GM19395 (cell line): ENCODE measurements at regions not wholly inside any gene's neighbourhood (a gene's known extent, or its start where the extent isn't known, plus 50 kb on each side); places are given as distances from the start of the nearest gene placed in this dataset.

Experiments
- ATAC-seq: cut with Tn5 transposase; IDR thresholded peaks from one replicate; pipeline ENCODE4 v1.9.1; 2021; ENCODE audit warnings: mild to moderate bottlenecking, moderate library complexity; ENCODE audit not compliant: unreplicated experiment

DNA sequence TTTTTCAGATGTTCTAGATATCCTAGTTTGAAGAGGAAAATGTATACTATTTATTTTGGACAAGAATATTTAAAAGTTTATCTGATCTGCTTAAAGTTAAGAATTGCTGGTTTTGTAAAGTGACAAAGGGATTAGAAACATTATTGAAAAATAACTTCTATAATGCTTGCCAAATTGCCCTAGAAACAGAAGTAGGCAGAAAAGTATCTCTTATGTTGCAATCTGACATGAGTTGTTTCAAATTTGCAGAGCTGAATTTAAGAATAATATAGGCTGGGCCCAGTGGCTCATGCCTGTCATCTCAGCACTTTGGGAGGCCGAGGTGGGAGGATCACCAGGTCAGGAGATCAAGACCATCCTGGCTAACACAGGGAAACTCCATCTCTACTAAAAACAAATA lies 777.1 kb downstream of the LIG4 start:
- no peak for ATAC-seq

DNA sequence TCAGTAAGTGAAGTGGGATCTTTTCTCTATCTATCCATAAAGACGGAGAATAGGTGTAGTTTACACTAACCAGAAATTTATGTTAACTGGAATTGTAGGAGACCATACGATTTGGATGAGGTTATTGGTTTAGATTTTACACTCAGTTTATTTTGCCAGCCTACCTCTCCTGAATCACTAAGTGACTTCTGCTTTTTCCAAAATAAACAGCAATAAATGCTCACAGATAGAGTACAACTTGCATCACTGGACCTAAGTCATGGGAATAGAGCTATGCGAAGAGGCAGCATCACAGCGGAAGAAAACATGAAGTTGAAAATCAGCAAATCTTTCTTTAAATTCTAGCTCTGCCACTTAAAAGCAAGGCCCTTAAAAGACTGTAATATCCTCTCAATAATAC lies 781.0 kb downstream of the LIG4 start:
- ATAC-seq, result no peak

DNA sequence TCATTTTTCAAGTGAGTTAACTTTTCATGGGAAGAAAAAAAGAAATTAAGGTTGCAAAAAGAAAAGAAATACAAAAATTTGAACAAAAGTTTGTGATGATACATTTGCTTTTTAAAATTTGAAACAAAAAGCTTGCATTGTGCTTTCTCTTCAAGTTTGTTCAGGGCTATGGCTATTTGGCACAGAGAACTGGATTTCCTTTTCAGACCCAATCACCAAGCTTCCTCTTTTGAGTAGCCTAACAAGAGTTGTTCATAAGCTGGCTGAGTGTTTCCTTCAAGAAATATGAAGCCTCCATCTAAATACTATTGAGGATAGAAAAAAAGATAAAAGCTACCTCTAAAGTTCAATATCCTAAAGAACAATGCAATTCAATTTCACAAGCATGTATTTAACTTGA lies 787.8 kb downstream of the LIG4 start:
- ATAC-seq, result no peak

DNA sequence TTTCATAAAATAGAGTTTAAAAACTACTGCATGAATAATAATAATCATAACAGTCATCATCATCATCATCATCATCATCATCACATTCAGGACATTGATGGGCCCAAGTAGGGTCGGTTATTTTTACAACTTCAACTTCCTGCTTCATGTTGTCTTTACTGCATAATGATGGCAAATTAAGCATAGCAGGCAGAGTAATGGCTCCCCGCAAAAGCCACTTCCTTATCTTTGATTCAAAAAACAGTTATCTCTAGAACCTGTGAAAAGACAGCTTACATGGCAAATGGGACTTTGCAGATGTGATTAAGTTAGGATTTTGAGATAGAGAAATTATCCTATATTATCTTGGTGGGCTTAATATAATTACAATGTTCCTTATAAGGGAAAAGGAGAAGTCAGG lies 792.9 kb downstream of the LIG4 start:
- no peak for ATAC-seq

DNA sequence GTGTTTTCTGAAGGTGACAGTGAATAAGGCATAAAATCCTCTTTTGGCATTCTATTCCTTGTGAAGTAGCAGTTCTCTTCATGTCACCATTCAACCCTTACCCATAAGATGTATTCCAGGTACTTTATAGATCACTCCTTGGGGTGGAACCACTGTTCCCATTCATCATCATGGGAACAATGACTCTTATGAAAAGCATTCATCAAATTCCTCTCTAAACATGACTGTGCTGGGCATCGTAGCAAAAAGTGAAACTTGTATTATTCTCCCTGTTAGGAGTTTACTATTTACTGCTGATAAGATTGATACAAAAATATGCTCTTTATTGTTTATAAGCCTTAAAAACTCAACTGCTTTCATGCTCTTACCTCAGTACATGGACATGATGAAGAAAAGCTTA lies 793.4 kb downstream of the LIG4 start:
- ATAC-seq, result no peak

DNA sequence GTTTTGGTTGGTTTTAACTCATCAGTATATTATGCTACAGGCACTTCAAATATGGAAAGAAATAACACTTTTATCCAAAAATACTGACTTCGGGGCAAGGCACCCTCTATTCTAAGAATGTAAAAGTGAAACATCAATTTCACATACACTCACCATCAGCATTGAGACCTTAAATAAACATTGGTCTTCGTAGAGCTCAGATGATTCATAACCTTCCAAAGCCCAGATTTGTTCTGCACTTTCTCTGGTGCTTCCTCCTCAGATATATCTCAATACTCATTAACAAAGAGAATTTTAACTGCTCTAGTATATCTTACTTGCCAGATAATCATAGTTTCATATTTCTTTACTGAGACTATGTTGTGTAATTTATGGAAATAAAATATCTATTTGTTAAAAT lies 794.3 kb downstream of the LIG4 start:
- no peak for ATAC-seq

DNA sequence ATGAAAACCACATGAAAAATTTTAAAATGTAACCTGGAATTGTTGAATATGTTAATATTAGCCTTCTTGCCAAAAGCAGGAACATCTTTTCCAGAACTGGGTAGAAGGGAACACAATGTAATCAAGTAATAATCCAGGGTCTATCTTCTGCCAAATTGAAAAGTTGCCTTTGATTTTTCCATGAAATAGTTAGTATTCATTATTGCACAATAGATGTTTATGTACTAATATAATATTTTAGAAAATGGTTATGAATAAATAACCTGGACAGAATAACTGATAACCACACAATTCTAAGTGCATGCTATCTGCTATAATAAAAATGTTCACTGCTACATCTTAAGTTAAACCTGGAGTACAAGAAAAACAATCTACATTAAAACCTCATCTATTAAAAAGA lies 802.3 kb downstream of the LIG4 start:
- ATAC-seq, result no peak

DNA sequence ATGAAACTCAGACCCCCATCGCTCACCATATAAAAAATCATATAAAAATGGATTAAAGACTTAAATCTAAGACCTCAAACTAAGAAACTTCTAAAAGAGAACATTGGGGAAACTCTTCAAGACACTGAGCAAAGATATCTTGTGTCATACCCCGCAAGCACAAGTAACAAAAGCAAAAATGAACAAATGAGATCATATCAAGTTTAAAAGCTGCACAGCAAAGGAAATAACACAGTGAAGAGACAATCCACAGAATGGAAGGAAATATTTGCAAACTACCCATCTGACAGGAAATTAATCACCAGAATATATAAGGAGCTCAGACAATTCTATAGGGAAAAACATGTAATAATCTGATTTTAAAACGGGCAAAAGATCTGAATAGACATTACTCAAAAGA lies 808.3 kb downstream of the LIG4 start:
- no peak for ATAC-seq

DNA sequence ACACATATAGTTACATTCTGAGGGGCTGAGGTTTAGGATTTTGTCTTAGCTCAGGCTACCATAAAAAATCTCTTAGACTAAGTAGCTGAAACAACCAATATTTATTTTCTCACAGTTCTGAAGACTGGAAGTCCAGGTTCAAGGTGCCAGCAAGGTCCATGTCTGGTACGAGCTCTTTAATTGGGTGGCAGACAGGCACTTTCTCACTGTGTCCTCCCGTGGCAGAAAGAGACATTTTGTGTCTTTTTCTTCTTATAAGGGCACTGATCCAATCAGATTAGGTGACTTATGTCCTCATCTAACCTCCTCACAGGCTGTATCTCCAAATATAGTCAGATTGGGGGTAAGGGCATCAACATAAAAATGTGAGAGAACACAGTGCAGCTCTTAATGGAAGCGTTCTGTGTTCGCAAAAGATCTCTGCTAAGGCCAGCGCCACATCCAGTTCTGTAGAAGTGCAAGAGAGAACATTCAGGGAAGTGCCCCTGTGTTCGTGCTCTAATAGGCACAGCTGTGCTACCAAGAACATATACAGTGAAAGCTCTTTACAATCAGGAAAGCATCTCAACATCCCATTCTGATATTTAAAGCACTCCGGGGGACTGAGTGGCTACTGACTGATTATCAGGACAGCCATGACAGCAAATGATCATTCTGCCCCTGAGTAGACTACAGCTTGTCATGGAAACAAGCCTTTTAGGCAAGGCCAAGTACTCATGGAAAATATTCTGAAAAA lies 819.2 kb downstream of the LIG4 start:
- ATAC-seq, result no peak

DNA sequence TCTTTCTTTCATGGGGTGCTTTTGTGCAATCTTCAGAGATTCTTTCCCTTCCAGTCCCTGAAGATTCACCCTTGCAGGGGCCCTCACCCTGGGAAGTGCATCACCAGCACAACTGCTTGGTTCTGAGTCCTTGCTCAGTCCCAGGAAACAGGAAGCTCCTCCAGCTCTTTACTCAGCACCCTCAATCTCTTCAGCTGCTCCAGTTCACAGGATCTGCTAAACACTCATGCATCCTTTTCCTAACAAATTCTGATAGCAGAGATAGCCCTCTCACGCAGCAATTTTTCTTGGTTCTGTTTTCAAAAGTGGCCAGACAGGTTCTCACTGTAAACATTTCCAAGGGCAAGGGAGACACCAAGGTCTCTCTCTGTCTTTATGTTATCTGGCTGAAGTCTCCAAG lies 823.1 kb downstream of the LIG4 start:
- ATAC-seq, result no peak

DNA sequence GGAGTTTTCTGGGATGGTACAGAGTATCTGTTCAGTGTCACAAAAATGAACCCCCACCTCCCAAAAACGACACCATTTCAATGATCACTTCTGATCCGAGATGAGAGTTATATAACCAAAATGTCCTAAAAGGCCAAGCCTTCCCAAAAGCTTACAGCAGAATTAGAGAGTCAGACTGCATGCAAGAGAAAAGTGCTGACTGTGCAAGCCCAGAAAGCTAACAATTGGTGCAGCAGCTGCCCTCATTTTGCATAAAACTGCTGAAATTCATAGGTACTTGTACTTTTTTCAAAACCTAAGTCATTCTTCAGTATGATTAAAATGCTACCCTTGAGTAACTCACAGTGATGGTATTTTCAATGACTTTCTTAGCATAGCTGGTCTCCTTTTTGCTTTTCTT lies 819.6 kb upstream of the ARGLU1 start:
- no peak for ATAC-seq

DNA sequence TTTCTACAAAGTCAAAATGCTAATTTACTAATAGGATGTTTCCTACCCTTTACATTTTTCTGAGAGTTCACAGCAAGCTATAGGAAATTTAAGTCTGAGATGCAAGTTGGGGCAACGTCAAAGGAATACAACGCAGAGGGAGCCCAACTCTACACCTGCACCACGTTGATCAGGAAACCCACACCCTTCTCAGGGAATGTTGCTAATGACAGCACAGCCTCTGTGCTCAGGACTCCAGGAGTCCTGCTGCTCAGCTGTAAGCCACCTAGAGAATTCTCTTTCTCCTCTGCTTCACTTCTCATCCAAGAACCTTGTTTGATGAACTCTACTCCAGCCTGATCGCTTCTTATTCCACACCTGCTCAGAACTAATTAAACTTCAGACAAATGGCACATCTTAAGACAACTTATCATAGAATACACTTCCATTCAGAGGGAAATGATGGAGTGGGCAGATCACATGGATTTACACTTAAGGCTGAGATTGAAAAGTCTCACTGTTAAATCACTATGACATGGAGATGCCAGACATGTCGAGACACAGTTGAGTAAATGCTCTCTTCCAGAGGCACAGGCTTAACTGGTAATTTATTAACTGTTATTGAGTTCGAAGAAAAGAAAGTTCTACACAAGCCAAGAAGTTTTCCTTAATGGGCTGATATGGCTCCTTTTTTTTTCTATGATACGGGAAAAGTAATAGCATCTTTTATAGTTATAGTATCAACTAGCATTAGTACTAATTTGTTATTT lies 811.6 kb upstream of the ARGLU1 start:
- no peak for ATAC-seq

DNA sequence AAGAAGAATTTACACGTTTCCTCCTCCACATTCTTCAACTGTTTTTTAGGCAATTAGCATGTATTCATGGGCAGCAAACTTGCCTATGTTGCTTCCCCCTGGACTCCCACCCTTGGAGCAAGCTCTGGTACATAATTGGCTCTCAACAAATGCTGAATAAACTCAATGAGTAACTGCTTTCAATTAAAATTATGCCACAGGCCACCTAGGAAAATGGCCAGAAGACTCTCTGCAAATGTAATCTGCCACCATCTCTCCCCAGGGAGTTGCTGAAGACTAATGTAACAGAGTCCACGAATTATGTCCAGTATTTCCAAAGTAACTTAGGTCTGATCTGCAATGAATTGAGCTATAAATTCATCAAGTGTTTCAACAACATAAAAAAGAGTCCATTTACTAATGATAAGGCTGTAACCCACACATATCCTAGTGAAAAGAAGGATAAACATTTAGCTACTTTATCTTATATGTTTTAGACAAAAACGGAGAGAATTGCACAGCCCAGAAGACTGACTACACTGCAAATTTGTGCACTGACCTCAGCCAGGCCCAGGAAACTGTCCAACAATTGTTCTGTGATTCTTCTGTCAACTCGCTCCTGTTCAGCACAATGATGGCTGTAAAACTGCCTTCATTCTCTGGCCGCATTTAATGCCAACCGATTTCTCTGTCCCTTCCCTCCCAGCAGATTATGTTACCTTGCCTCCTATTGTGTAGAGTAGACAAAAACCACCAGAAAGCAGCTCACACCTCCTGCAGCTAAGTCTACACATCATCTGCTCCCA lies 808.6 kb upstream of the ARGLU1 start:
- no peak for ATAC-seq

DNA sequence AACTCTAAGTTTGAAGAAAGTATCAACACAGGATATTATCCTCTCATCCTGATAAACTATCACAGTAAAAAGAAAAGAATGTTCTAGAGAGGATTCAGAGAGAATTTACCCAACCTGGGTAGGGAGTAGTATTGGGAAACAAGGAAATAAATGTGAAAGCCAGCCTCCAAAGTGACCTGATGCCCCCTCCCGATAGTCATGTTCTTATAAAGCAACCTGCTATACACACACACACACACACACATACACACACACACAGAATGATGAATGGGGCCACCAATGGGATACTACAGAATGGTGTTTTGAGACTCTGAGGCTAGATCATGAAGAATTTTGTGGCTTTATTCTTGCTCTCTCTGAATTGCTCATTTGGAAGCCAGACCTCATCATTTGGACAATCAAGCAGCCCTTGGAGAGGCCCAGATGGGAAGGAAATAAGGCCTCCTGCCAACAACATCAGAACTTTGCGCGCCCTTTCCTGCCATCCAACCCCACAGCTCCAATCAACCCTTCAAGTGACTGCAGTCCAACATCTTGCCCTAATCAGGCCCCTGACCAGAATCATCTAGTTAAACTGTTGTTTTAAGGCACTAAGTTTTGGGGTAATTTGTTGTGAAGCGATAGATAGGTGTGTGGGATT lies 807.9 kb upstream of the ARGLU1 start:
- ATAC-seq, result no peak

DNA sequence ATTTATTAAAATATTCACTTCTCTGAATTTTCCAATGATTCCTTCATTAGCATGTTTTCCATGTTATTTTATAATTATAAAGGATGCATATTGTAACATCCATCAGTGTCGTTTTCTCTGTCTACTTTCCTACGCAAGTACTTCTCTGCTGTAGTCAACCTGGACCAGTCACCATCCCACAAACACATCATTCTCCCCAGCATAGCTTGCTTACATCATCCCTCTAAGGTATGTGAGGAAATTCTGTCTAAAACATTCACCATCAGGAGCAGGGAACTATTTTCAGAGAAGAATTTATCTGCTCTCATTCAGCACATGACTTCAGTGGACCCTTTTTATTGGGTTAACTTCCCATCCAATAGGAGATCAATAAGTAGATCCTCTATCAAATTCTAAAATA lies 806.1 kb upstream of the ARGLU1 start:
- no peak for ATAC-seq

DNA sequence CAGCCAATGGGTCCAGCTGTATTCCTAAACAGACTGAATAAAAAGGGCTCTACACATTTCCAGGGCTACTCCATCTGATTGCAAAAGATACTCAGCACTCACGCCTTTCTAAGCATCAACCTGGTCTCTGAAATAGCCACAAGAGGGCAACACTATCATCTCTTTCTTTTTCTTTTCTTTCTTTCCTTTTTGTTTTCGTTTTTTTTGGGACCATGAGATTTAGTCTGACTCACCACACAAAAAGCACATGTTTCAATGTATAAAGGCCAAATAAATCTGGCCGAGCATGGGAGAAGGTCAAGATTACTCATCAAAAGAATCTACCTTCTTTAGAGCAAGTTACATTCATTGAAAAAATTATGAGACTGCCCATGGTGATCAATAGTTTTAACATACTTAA lies 805.6 kb upstream of the ARGLU1 start:
- no peak for ATAC-seq

DNA sequence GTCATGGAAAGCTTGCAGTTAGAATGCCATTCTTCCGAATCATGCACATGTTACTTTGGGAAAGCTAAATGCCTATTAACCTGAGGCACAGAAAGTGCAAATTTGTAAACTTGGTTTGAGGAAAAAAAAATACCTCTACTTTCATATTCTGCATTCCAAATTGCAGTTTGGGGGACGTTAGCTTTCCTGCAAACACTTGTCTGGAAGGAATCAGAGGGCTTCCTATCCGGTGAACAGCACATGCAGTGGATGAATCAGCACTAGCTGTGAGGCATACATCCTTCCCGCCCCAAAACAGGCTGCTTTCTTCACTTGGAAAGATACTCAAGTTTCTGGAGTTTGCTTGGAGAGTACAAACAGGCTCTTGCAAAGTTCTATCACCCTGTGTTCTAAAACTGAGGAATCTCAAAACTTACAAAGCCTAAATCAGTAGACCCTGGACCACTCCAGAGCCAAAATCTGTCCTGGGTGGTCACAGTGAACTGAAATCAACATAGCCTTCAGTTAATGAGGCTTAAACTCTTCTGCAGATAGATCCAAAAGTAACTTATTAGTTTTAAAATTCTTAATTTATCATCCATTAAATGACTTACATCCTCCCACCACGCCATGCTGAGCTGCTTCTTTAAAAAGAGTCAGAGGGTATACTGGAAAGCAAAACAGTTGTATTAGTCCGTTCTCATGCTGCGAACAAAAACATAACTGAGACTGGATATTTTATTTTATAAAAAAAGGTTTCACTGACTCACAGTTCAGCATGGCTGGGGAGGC lies 802.3 kb upstream of the ARGLU1 start:
- ATAC-seq, result no peak

DNA sequence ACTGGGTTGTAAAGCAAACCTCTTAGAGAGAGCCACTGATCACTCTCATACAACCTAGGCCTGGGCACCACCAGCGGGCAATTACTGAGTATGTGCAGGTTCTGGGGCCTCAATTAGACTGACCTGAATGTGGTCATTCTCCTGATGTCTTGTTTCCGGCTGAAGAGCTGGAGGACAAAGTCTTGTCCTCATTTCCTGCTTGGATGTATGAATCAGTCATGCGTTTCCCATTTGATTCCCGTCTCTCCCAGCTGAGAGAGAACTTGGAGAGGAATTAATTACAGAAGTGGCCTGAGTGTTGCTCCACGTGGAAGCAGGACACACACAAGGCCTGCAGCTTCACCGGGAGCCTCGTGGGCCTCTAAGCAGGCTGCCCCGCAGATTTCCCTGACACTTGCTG lies 799.3 kb upstream of the ARGLU1 start:
- no peak for ATAC-seq

DNA sequence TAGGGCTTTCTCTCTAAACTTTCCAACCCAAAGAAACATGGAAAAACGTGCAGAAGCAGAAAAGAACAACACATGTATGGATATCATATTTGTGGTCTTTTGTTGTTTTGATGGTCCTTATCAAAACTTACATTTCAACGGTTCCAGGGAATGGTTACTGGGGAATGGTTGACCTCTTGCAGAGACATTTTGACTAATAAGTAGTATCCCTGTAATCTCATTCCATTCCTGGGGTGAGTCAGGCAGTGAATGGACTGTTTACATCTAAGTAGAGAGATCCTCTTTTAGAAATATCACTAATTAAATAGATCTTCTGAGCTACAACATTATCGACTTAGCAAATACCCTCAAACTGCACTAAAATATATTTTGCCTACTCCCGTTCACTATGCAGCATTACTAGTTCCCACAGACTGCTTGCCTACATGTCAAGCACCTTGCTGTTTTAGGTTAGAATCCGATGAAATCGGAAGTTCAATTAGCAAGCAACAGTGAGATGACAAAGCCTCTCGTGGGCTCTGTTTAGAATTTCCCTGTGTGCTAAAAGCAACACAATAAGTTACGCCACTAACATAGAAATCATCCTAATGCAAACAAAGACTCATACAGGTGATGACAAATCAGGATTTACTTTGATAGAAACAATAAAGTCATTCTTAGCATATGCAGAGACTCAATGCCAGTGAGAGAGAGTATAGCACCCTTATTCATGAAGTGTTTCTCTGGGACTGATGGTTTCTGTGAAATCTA lies 797.7 kb upstream of the ARGLU1 start:
- ATAC-seq, result no peak

DNA sequence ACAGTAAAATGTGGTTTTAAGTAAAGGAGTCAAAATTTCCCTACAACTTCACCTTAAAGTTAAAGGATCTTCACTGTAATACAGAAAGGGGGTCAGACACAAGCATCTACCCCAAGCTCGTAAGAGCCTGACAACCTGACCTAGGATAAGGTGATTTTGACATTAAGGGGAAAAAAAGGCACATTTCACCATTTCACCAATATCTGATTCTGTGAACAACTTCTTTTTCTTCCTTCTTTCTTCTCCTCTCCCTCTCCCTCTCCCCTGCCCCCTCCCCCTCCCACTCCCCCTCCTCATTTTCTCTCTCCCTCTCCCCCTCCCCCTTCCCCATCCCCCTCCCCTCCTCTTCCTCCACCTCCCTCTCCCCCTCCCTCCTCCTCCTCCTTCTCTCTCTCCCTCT lies 796.7 kb upstream of the ARGLU1 start:
- ATAC-seq, result no peak
